Peyer's patch (tissue), 4 donors: ENCODE measurements at regions not wholly inside any gene's neighbourhood (a gene's known extent, or its start where the extent isn't known, plus 50 kb on each side); places are given as distances from the start of the nearest gene placed in this dataset.

Experiments used
- CTCF ChIP-seq, 6 experiments: fragments of 450-650 bp in 4 of 6; fragments of 200-600 bp in 2 of 6; sonication (generic) in 1 of 6; IDR thresholded peaks; one replicate each; pipeline ENCODE4 v1.5.1; 2017 to 2019; ENCODE audit warnings: antibody characterized with exemption in 6 of 6, mild to moderate bottlenecking in 3 of 6, moderate library complexity in 1 of 6
- POLR2A ChIP-seq, 2 donors: fragments of 450-650 bp; IDR thresholded peaks; one replicate each; pipeline ENCODE4 v1.5.1; 2017; ENCODE audit warnings: antibody characterized with exemption in 2 of 2, mild to moderate bottlenecking in 2 of 2, moderate library complexity in 2 of 2

- TF ChIP-seq CTCF (IDR thresholded peaks at IDR 0.05) (no peak), POLR2A (IDR thresholded peaks at IDR 0.05) (no peak)
These were observed 167.7 kb upstream of the KCNJ16 start for GRCh38 chr17:69907132-69907847.
